Stimulated activated CD4-positive, alpha-beta T cell treated with anti-CD3 and anti-CD28 coated beads, TNF-alpha, amount 100 ng/mL, for 48 hours (primary cell): ENCODE measurements at regions not wholly inside any gene's neighbourhood (a gene's known extent, or its start where the extent isn't known, plus 50 kb on each side); places are given as distances from the start of the nearest gene placed in this dataset.
A peak's percentile ranks its signal among the peaks of the same experiment; 100 is the strongest.
"Not testable (repeated sequence)": the region's sequence is repeated elsewhere in the genome, so short reads cannot be mapped to it uniquely, and the experiment has no call there.

Source experiments
- DNase-seq, 3 donors: peaks; one replicate each; pipeline ENCODE4 v3.0.0-alpha.2; 2020; ENCODE audit warnings: low read depth in 3 of 3

- DNase-seq: not testable (repeated sequence)
Measured at GRCh38 chr5:101743000-101743399, 553.1 kb downstream of the SLCO4C1 start.

GRCh38 chr5:101728933-101729332 is 567.2 kb downstream of the SLCO4C1 start:
- no peak for DNase-seq

- DNase-seq: no peak
Measured at GRCh38 chr5:101721543-101721942, 574.5 kb downstream of the SLCO4C1 start.

- no peak for DNase-seq
Measured at GRCh38 chr5:101720033-101720432, 576.1 kb downstream of the SLCO4C1 start.

- no peak for DNase-seq
Measured at GRCh38 chr5:101717721-101718120, 578.4 kb downstream of the SLCO4C1 start.

GRCh38 chr5:101716941-101717340 is 579.1 kb downstream of the SLCO4C1 start:
- DNase-seq: no peak

GRCh38 chr5:101715790-101716189 is 580.3 kb downstream of the SLCO4C1 start:
- DNase-seq: not testable (repeated sequence)

GRCh38 chr5:101689306-101689705 is 606.8 kb downstream of the SLCO4C1 start:
- DNase-seq: no peak

- DNase-seq: no peak
Measured at GRCh38 chr5:101688156-101688555, 607.9 kb downstream of the SLCO4C1 start.

- DNase-seq: no peak
Measured at GRCh38 chr5:101687349-101687985, 608.6 kb downstream of the SLCO4C1 start.

GRCh38 chr5:101686536-101687157 is 609.4 kb downstream of the SLCO4C1 start:
- DNase-seq: no peak

- no peak for DNase-seq
Measured at GRCh38 chr5:101679816-101680215, 616.3 kb downstream of the SLCO4C1 start.

- peak in 2 of 3 donors; percentile 6 to 7 for DNase-seq
Measured at GRCh38 chr5:101678481-101679193, 617.4 kb downstream of the SLCO4C1 start.

GRCh38 chr5:101677961-101678360 is 618.1 kb downstream of the SLCO4C1 start:
- DNase-seq: no peak

- no peak for DNase-seq
Measured at GRCh38 chr5:101676646-101677045, 619.4 kb downstream of the SLCO4C1 start.

- DNase-seq: no peak
Measured at GRCh38 chr5:101675510-101676219, 620.4 kb downstream of the SLCO4C1 start.

- no peak for DNase-seq
Measured at GRCh38 chr5:101673120-101673519, 623.0 kb downstream of the SLCO4C1 start.

- DNase-seq: no peak
Measured at GRCh38 chr5:101664071-101664791, 631.9 kb downstream of the SLCO4C1 start.

- DNase-seq: no peak
Measured at GRCh38 chr5:101663543-101663942, 632.5 kb downstream of the SLCO4C1 start.

GRCh38 chr5:101662263-101662662 is 633.8 kb downstream of the SLCO4C1 start:
- DNase-seq: no peak

- no peak for DNase-seq
Measured at GRCh38 chr5:101658433-101658832, 637.7 kb downstream of the SLCO4C1 start.

- DNase-seq: no peak
Measured at GRCh38 chr5:101653996-101654395, 642.1 kb downstream of the SLCO4C1 start.
